Fibroblast of villous mesenchyme (primary cell): ENCODE measurements at regions not wholly inside any gene's neighbourhood (a gene's known extent, or its start where the extent isn't known, plus 50 kb on each side); places are given as distances from the start of the nearest gene placed in this dataset.
"Not testable (repeated sequence)": the region's sequence is repeated elsewhere in the genome, so short reads cannot be mapped to it uniquely, and the experiment has no call there.

Source experiments
- DNase-seq: peaks from one replicate; pipeline ENCODE4 v3.0.0-alpha.2; 2010; ENCODE audit warnings: low read depth
- H3K4me3 ChIP-seq: 2 replicates; pipeline ENCODE4 v1.5.1; 2011; ENCODE audit warnings: low read depth, mild to moderate bottlenecking, low read length
- TF ChIP-seq, protein P1 (sequence below): IDR thresholded peaks from 2 replicates; pipeline ENCODE4 v1.5.1; 2012; ENCODE audit warnings: low read depth, mild to moderate bottlenecking, low read length; ENCODE audit not compliant: insufficient read depth

DNA sequence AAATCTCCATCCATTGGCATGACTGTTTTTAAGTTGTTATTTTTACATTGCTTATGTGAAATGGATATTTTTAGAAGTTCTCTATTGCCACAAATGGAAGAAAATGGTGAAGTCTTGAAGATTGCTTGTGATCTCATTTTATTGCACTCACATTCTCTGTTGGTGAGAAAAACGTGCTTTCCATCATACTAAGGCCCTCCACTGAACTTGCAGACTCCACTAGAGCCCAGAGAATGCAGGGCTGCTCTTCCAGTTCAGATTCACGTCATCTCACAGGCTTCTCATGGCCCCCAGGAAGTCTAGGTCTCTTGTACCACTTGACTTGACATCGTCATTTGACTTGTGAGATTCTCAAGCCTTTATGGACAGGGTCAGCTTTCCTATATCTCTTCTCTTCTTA is 254.8 kb upstream of the COPS8 start:
- TF ChIP-seq, protein P1, sequence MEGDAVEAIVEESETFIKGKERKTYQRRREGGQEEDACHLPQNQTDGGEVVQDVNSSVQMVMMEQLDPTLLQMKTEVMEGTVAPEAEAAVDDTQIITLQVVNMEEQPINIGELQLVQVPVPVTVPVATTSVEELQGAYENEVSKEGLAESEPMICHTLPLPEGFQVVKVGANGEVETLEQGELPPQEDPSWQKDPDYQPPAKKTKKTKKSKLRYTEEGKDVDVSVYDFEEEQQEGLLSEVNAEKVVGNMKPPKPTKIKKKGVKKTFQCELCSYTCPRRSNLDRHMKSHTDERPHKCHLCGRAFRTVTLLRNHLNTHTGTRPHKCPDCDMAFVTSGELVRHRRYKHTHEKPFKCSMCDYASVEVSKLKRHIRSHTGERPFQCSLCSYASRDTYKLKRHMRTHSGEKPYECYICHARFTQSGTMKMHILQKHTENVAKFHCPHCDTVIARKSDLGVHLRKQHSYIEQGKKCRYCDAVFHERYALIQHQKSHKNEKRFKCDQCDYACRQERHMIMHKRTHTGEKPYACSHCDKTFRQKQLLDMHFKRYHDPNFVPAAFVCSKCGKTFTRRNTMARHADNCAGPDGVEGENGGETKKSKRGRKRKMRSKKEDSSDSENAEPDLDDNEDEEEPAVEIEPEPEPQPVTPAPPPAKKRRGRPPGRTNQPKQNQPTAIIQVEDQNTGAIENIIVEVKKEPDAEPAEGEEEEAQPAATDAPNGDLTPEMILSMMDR, result no peak
- DNase-seq, result no peak
- H3K4me3 ChIP-seq, result no peak overlapping the region

DNA sequence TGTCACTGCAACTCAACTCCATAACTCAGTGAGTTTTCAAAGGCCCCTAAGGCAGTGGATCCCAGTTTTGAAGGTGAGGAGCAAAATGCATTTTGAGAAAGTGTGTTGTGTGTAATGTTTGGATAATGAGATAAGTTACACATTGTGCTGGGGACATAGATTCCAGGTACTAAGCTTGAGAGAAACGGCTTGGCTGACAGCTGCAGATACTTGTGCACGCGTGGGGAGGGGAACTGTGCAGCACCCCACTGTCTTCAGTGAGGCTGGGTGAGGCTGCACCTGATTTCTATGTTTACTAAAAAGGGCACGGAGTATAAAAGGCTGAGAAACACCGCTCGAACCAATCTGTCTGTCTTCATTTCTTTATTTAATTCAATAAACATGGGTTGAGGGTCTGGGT is 254.0 kb upstream of the COPS8 start:
- DNase-seq, result no peak
- H3K4me3 ChIP-seq, result no peak overlapping the region
- TF ChIP-seq, protein P1, result no peak

DNA sequence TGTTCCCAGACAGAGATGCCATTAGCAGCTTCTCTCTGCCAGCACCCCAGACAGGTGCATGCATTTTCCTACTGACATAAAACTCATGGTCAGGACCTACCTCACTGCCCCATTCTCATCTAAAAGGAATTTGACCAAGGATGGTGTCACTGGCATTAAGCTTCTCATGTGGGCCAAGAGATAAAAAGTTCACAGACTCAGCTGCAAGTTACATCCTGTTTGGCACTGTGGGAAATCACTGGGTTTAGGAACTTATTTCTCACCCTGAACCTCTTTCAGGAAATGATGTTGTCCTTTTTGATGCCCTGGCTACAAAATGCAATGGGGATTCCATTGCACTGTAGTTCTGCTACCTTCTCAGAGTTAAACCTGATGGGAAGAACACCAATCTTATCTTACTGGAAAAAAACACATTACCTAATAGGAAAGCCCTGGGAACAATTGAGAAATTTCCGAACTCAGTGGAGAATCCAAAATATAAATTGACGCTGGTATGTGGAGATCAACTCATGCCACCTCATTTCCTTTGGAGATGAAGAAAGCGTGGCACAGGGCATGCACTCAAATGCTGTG is 252.1 kb upstream of the COPS8 start:
- H3K4me3 ChIP-seq, result no peak overlapping the region
- peak; percentile 2 for DNase-seq
- TF ChIP-seq, protein P1, result no peak

DNA sequence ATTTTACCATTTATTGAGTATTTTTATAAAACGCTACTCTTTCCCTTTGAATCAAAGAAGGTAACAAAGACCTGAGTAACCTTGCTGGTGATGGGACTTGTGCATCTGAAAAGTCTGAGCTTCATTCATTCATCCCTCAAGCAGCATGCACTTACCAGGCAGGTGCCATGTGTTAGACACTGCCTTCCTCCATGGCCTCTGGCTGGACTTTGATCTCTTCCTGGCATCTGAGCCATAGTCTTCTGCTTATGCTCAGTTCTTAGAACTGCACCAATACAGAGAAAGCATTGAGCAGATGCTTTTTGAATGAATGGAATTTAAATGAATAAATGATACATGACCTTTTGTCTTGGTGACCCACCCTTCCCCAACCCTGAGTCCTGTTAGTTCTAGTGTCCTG is 251.4 kb upstream of the COPS8 start:
- no peak for DNase-seq
- no peak overlapping the region for H3K4me3 ChIP-seq
- TF ChIP-seq, protein P1, result no peak

DNA sequence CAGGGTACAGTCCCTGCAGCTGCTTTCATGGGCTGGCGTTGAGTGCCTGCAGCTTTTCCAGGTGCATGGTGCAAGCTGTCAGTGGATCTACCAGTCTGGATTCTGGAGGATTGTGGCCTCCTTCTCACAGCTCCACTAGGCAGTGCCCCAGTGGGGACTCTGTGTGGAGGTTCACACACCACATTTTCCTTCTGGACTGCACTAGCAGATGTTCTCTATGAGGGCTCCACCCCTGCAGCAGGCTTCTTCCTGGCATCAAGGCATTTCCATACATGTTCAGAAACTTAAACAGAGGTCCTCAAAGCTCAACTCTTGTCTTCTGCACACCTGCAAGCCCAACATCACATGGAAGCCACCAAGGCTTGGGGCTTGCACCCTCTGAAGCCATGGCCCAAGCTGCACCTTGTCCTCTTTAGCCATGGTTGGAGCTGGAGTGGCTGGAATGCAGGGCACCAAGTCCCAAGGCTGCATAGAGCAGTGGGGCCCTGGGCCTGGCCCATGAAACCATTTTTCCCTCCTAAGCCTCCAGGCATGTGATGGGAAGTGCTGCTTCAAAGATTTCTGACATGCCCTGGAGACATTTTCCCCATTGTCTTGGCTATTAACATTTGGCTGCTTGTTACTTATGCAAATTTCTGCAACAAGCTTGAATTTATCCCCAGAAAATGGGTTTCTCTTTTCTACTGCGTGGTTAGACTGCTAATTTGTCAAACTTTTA is 250.2 kb upstream of the COPS8 start:
- TF ChIP-seq, protein P1, result no peak
- H3K4me3 ChIP-seq, result no peak overlapping the region

DNA sequence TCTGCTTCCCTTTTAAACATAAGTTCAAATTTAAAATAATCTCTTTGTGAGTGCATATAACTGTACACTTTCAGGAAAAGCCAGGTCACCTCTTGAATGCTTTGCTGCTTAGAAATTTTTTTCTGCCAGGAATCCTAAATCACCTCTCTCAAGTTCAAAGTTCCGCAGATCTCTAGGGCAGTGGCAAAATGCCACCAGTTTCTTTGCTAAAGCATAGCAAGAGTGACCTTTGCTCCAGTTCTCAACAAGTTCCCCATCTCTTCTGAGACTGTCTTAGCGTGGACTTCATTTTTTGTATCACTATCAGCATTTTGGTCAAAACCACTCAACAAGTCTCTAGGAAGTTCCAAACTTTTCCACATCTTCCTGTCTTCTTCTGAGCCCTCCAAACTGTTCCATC is 249.7 kb upstream of the COPS8 start:
- DNase-seq, H3K4me3 ChIP-seq: not testable (repeated sequence)

More for the DNA sequence above, 250.2 kb upstream of the COPS8 start:
- no peak for DNase-seq

DNA sequence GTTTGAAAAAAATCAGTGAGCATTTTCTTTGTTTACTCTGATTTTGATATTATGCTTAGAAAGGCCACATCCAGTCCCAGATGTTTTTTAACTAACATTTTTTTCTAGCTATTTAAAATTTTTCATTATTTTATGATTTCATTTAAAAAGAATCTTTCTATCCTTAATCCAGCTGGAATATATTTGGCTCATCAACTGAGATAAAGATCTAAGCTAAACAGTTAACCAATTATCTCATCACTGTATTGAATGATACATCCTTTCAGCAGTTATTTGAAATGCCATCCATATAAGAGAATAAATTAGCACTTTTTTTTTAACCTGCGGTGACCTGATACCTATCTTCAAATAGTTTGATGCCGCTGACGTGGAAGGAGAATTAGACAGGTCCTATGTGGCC is 245.5 kb upstream of the COPS8 start:
- TF ChIP-seq, protein P1, result no peak
- no peak overlapping the region for H3K4me3 ChIP-seq
- no peak for DNase-seq
